H9 (cell line): ENCODE measurements at regions not wholly inside any gene's neighbourhood (a gene's known extent, or its start where the extent isn't known, plus 50 kb on each side); places are given as distances from the start of the nearest gene placed in this dataset.

Source experiments
- DNase-seq: peaks from one replicate; pipeline ENCODE4 v3.0.0-alpha.2; 2017
- H2AFZ ChIP-seq: one replicate; pipeline ENCODE4 v1.6.1; 2013; ENCODE audit warnings: mild to moderate bottlenecking, low read length, control low read depth, moderate library complexity
- H2AK5ac ChIP-seq: 2 replicates; pipeline ENCODE4 v1.6.1; 2013; ENCODE audit warnings: low read length, control low read depth, mixed read lengths; ENCODE audit not compliant: insufficient read length
- H2BK120ac ChIP-seq: one replicate; pipeline ENCODE4 v1.6.1; 2013; ENCODE audit warnings: low read depth, mild to moderate bottlenecking, low read length, control low read depth, inconsistent platforms; ENCODE audit not compliant: poor library complexity, severe bottlenecking
- H2BK12ac ChIP-seq: 2 replicates; pipeline ENCODE4 v1.6.1; 2013; ENCODE audit warnings: low read length, control low read depth, mixed read lengths, low read depth; ENCODE audit not compliant: insufficient read length
- H2BK15ac ChIP-seq: 2 replicates; pipeline ENCODE4 v1.6.1; 2013; ENCODE audit warnings: low read depth, low read length, control low read depth
- H2BK20ac ChIP-seq: one replicate; pipeline ENCODE4 v1.6.1; 2013; ENCODE audit warnings: low read depth, mild to moderate bottlenecking, low read length, control low read depth, inconsistent platforms; ENCODE audit not compliant: poor library complexity, severe bottlenecking
- H2BK5ac ChIP-seq: 2 replicates; pipeline ENCODE4 v1.6.1; 2013; ENCODE audit warnings: low read length, control low read depth, mixed read lengths; ENCODE audit not compliant: insufficient read length
- H3K14ac ChIP-seq: 2 replicates; pipeline ENCODE4 v1.6.1; 2013; ENCODE audit warnings: low read length, control low read depth; ENCODE audit not compliant: insufficient read depth
- H3K18ac ChIP-seq: 2 replicates; pipeline ENCODE4 v1.6.1; 2013; ENCODE audit warnings: low read depth, mild to moderate bottlenecking, mixed read lengths, low read length, control low read depth; ENCODE audit not compliant: insufficient read length
- H3K23ac ChIP-seq: 2 replicates; pipeline ENCODE4 v1.6.1; 2013; ENCODE audit warnings: low read length, control low read depth, mixed read lengths, low read depth; ENCODE audit not compliant: insufficient read length
- H3K23me2 ChIP-seq: 2 replicates; pipeline ENCODE4 v1.6.1; 2013; ENCODE audit warnings: low read depth, mild to moderate bottlenecking, mixed read lengths, low read length, control low read depth; ENCODE audit not compliant: insufficient read length, poor library complexity, severe bottlenecking
- H3K27ac ChIP-seq: 2 replicates; pipeline ENCODE4 v1.5.1; 2013; ENCODE audit warnings: low read length, control low read depth, mixed read lengths, low read depth; ENCODE audit not compliant: insufficient read length
- H3K27me3 ChIP-seq: 2 replicates; pipeline ENCODE4 v1.6.1; 2013; ENCODE audit warnings: low read length, control low read depth, inconsistent platforms; ENCODE audit not compliant: insufficient read depth
- H3K4ac ChIP-seq: 2 replicates; pipeline ENCODE4 v1.6.1; 2013; ENCODE audit warnings: low read depth, mild to moderate bottlenecking, control low read depth, inconsistent platforms, low read length, moderate library complexity
- H3K4me1 ChIP-seq: 2 replicates; pipeline ENCODE4 v1.6.1; 2013; ENCODE audit warnings: low read length, control low read depth, inconsistent platforms; ENCODE audit not compliant: insufficient read depth
- H3K4me2 ChIP-seq: 2 replicates; pipeline ENCODE4 v1.6.1; 2013; ENCODE audit warnings: low read length, control low read depth, mixed read lengths; ENCODE audit not compliant: insufficient read length, insufficient read depth
- H3K56ac ChIP-seq: 2 replicates; pipeline ENCODE4 v1.6.1; 2013; ENCODE audit warnings: low read depth, mild to moderate bottlenecking, mixed read lengths, low read length, control low read depth; ENCODE audit not compliant: insufficient read length
- H3K79me1 ChIP-seq: 2 replicates; pipeline ENCODE4 v1.6.1; 2013; ENCODE audit warnings: low read depth, mild to moderate bottlenecking, moderate library complexity, low read length, control low read depth, inconsistent platforms; ENCODE audit not compliant: insufficient read depth, poor library complexity, severe bottlenecking
- H3K79me2 ChIP-seq: 2 replicates; pipeline ENCODE4 v1.6.1; 2013; ENCODE audit warnings: low read length, control low read depth, inconsistent platforms; ENCODE audit not compliant: insufficient read depth
- H3K9ac ChIP-seq: 2 replicates; pipeline ENCODE4 v1.6.1; 2013; ENCODE audit warnings: low read length, control low read depth, mixed read lengths; ENCODE audit not compliant: insufficient read length; ENCODE audit errors: extremely low read depth
- H3K9me3 ChIP-seq: one replicate; pipeline ENCODE4 v1.6.1; 2013; ENCODE audit warnings: low read depth, low read length, inconsistent platforms; ENCODE audit not compliant: control insufficient read depth
- H3T11ph ChIP-seq: one replicate; pipeline ENCODE4 v1.6.1; 2013; ENCODE audit warnings: mild to moderate bottlenecking, low read length, control low read depth, inconsistent platforms
- H4K20me1 ChIP-seq: one replicate; pipeline ENCODE4 v1.6.1; 2013; ENCODE audit not compliant: control insufficient read depth, insufficient read length, insufficient read depth
- H4K5ac ChIP-seq: 2 replicates; pipeline ENCODE4 v1.6.1; 2013; ENCODE audit warnings: low read depth, mild to moderate bottlenecking, mixed read lengths, low read length, control low read depth; ENCODE audit not compliant: insufficient read length
- H4K8ac ChIP-seq: replicated peaks from 2 replicates; pipeline ENCODE4 v1.6.1; 2013; ENCODE audit warnings: low read length, control low read depth, mixed read lengths, low read depth; ENCODE audit not compliant: insufficient read length
- H4K91ac ChIP-seq: 2 replicates; pipeline ENCODE4 v1.6.1; 2013; ENCODE audit warnings: low read depth, mild to moderate bottlenecking, moderate library complexity, mixed read lengths, low read length, control low read depth; ENCODE audit not compliant: insufficient read length
- H3K27ac Mint-ChIP-seq, 3 experiments: 2 replicates in 2 of 3; 3 replicates in 1 of 3; pipeline ENCODE4 v1.8.0; 2020 to 2021; ENCODE audit warnings: mixed read lengths in 3 of 3, mild to moderate bottlenecking in 1 of 3, moderate library complexity in 1 of 3
- H3K27me3 Mint-ChIP-seq: 2 replicates; pipeline ENCODE4 v1.8.0; 2021; ENCODE audit warnings: low read depth, mild to moderate bottlenecking, moderate library complexity, mixed read lengths
- H3K36me3 Mint-ChIP-seq, 3 experiments: 2 replicates in 2 of 3; 3 replicates in 1 of 3; pipeline ENCODE4 v1.8.0; 2020 to 2021; ENCODE audit warnings: low read depth in 3 of 3, mixed read lengths in 3 of 3; ENCODE audit not compliant: insufficient read depth in 1 of 3
- H3K4me1 Mint-ChIP-seq, 2 experiments: 2 replicates each; pipeline ENCODE4 v1.8.0; 2020; ENCODE audit warnings: mixed read lengths in 2 of 2
- H3K4me3 Mint-ChIP-seq, 2 experiments: 2 replicates in 1 of 2; 3 replicates in 1 of 2; pipeline ENCODE4 v1.8.0; 2020 to 2021; ENCODE audit warnings: mild to moderate bottlenecking in 2 of 2, mixed read lengths in 2 of 2, moderate library complexity in 1 of 2
- H3K9me3 Mint-ChIP-seq, 2 experiments: 2 replicates in 1 of 2; 3 replicates in 1 of 2; pipeline ENCODE4 v1.8.0; 2020; ENCODE audit warnings: mild to moderate bottlenecking in 2 of 2, mixed read lengths in 2 of 2, moderate library complexity in 1 of 2
- WGBS: extraction: QIAGEN DNeasy Blood & Tissue Kit; methylation state at CpG from one replicate; pipeline ENCODE4 v1.1.7; 2013; ENCODE audit warnings: missing lambda C conversion rate, low lambda C conversion rate, mixed read lengths; ENCODE audit not compliant: insufficient read length; ENCODE audit errors: extremely low coverage; 5-methylcytosine and 5-hydroxymethylcytosine counted together
- TF ChIP-seq, protein P1 (sequence below): fragments of 200-600 bp; sonication (generic); conservative IDR thresholded peaks from 3 replicates; pipeline ENCODE4 v1.8.0; 2021; ENCODE audit warnings: antibody characterized with exemption, mild to moderate bottlenecking

DNA sequence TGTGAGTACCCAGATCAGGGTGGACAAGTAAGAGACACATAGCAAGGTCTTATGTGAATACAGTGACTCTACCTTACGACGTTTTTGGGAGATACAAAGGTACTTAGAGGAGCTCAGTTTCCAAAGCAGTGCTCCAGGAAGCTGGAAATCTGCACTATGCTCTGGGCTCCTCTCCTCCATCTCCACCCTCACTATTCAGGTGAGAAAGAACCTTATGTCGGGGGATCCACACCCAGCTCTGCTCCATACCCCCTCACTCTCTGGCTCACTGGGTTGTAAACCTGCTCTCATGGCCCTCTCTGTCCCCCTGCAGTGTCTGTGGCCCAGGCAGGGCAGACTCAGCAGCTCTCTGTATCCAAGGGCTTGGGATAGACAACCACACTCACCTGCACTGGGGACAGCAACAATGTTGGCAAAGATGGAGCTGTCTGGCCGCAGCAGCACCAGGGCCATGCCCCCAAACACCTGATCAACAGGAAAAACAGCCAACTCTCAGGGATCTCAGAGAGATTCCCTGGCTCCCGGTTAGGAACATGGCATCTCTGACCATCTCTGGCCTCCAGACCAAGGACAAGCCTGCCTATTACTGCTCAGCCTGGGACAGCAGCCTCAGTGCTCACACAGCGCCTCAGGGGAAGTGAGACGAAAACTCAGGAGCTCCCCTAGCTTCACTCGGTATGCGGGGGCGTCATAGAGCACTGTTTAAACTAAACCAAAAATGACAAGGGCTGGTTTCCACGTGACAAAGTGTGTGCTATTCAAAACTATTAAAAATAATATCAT is 60.9 kb upstream of the TOP3B start:
- no peak overlapping the region for H3T11ph ChIP-seq
- no peak overlapping the region for H2BK120ac ChIP-seq

More for the DNA sequence above, 60.9 kb upstream of the TOP3B start:
- TF ChIP-seq, protein P1, sequence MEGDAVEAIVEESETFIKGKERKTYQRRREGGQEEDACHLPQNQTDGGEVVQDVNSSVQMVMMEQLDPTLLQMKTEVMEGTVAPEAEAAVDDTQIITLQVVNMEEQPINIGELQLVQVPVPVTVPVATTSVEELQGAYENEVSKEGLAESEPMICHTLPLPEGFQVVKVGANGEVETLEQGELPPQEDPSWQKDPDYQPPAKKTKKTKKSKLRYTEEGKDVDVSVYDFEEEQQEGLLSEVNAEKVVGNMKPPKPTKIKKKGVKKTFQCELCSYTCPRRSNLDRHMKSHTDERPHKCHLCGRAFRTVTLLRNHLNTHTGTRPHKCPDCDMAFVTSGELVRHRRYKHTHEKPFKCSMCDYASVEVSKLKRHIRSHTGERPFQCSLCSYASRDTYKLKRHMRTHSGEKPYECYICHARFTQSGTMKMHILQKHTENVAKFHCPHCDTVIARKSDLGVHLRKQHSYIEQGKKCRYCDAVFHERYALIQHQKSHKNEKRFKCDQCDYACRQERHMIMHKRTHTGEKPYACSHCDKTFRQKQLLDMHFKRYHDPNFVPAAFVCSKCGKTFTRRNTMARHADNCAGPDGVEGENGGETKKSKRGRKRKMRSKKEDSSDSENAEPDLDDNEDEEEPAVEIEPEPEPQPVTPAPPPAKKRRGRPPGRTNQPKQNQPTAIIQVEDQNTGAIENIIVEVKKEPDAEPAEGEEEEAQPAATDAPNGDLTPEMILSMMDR, result no peak
- Histone ChIP-seq H3K18ac (no peak overlapping the region), H2BK15ac (no peak overlapping the region), H4K91ac (no peak overlapping the region), H3K27ac (no peak overlapping the region), H2BK12ac (no peak overlapping the region), H2AK5ac (no peak overlapping the region), H3K56ac (no peak overlapping the region), H3K4me2 (no peak overlapping the region), H2BK20ac (no peak overlapping the region), H3K4ac (no peak overlapping the region; the same call in 1 of the 2 replicates), H3K9ac (no peak overlapping the region), H2AFZ (no peak overlapping the region), H3K9me3 (no peaks in the 10 kb centered on the region), H3K4me1 (no peaks in the 10 kb centered on the region), H3K23me2 (no peaks in the 10 kb centered on the region), H4K20me1 (no peaks in the 10 kb centered on the region), H3K27me3 (peaks cover 67% of the 10 kb centered on the region; the same call in 1 of the 2 replicates), H3K79me1 (no peaks in the 10 kb centered on the region), H3K14ac (no peak overlapping the region; the same call in 1 of the 2 replicates), H4K8ac (no peak overlapping the region), H4K5ac (no peak overlapping the region), H2BK5ac (no peak overlapping the region), H3K79me2 (no peaks in the 10 kb centered on the region), H3K23ac (no peak overlapping the region)
- Mint-ChIP-seq H3K4me1 (no peaks in the 10 kb centered on the region), H3K36me3 (no peaks in the 10 kb centered on the region), H3K27ac (no peak overlapping the region), H3K27me3 (peaks cover 90% of the 10 kb centered on the region), H3K9me3 (no peaks in the 10 kb centered on the region), H3K4me3 (no peak overlapping the region)
- no CpG with 5 or more reads among the region's 11 CpGs for WGBS
- DNase-seq, result no peak
